ENCODE measurements at regions not wholly inside any gene's neighbourhood (a gene's known extent, or its start where the extent isn't known, plus 50 kb on each side); places are given as distances from the start of the nearest gene placed in this dataset.

- no peaks in the 10 kb centered on the region for H3K27me3 ChIP-seq (ENCODE audit: insufficient read depth, low read length, poor library complexity, severe bottlenecking)
Measured at GRCh38 chr6:22925920-22926789, 356.8 kb downstream of the HDGFL1 start.

GRCh38 chr6:22926790-22927354, 357.5 kb downstream of the HDGFL1 start:
- Histone ChIP-seq H3K4me2 (ENCODE audit: low read depth, low read length, poor library complexity, severe bottlenecking) (no peak overlapping the region), H3K79me2 (ENCODE audit: insufficient read depth, low read length) (no peaks in the 10 kb centered on the region), H3K9me3 (ENCODE audit: insufficient read depth, low read depth, low read length) (no peaks in the 10 kb centered on the region), H3K36me3 (ENCODE audit: insufficient read depth, low read length) (no peaks in the 10 kb centered on the region), H3K4me1 (ENCODE audit: insufficient read depth, low read length, poor library complexity, severe bottlenecking) (peaks cover 23% of the 10 kb centered on the region), H3K27me3 (ENCODE audit: insufficient read depth, low read length, poor library complexity, severe bottlenecking) (no peaks in the 10 kb centered on the region), H2AFZ (ENCODE audit: low read length) (peak overlapping the region; percentile 10; the same call in 1 of the 2 replicates), H3K9me2 (replicated peaks; ENCODE audit: low read depth, low read length) (no peaks in the 10 kb centered on the region), H4K20me1 (ENCODE audit: insufficient read depth, low read length, poor library complexity, severe bottlenecking) (no peaks in the 10 kb centered on the region), H3K4me3 (ENCODE audit: low read length, poor library complexity, severe bottlenecking) (no peak overlapping the region), H3F3A (ENCODE audit: low read depth) (no peaks in the 10 kb centered on the region), H3K9ac (ENCODE audit: low read depth, low read length, poor library complexity, severe bottlenecking) (no peak overlapping the region)
- TF ChIP-seq EZH2phosphoT487 (IDR thresholded peaks at IDR 0.05; ENCODE audit: borderline replicate concordance) (no peak), CTCF (conservative IDR thresholded peaks at IDR 0.05; ENCODE audit: low read length) (no peak)

More at GRCh38 chr6:22925920-22926789, 356.8 kb downstream of the HDGFL1 start:
- no peak overlapping the region for H3K9ac ChIP-seq (ENCODE audit: low read depth, low read length, poor library complexity, severe bottlenecking)
- no peak overlapping the region for H3K4me2 ChIP-seq (ENCODE audit: low read depth, low read length, poor library complexity, severe bottlenecking)
- no peak for TF ChIP-seq CTCF (conservative IDR thresholded peaks at IDR 0.05; ENCODE audit: low read length)
- no peak for TF ChIP-seq EZH2phosphoT487 (IDR thresholded peaks at IDR 0.05; ENCODE audit: borderline replicate concordance)
- H3K9me2 ChIP-seq (replicated peaks; ENCODE audit: low read depth, low read length), result no peaks in the 10 kb centered on the region
- H3K9me3 ChIP-seq (ENCODE audit: insufficient read depth, low read depth, low read length), result no peaks in the 10 kb centered on the region
- no peak overlapping the region for H3K4me3 ChIP-seq (ENCODE audit: low read length, poor library complexity, severe bottlenecking)
- H3K36me3 ChIP-seq (ENCODE audit: insufficient read depth, low read length), result no peaks in the 10 kb centered on the region
- no peaks in the 10 kb centered on the region for H3K79me2 ChIP-seq (ENCODE audit: insufficient read depth, low read length)
- no peaks in the 10 kb centered on the region for H4K20me1 ChIP-seq (ENCODE audit: insufficient read depth, low read length, poor library complexity, severe bottlenecking)
- peaks cover 23% of the 10 kb centered on the region for H3K4me1 ChIP-seq (ENCODE audit: insufficient read depth, low read length, poor library complexity, severe bottlenecking)
- H2AFZ ChIP-seq (ENCODE audit: low read length), result 0 out of 2 replicates have a peak overlapping the region, but pooled peaks have one; percentile 15
- H3F3A ChIP-seq (ENCODE audit: low read depth), result no peaks in the 10 kb centered on the region

- H3K4me2 ChIP-seq (ENCODE audit: low read depth, low read length, poor library complexity, severe bottlenecking), result peak overlapping the region; percentile 23
- TF ChIP-seq EZH2phosphoT487 (IDR thresholded peaks at IDR 0.05; ENCODE audit: borderline replicate concordance) (no peak), CTCF (conservative IDR thresholded peaks at IDR 0.05; ENCODE audit: low read length) (no peak)
- H3K9me3 ChIP-seq (ENCODE audit: insufficient read depth, low read depth, low read length), result no peaks in the 10 kb centered on the region
- H3K79me2 ChIP-seq (ENCODE audit: insufficient read depth, low read length), result no peaks in the 10 kb centered on the region
- H2AFZ ChIP-seq (ENCODE audit: low read length), result peak overlapping the region; percentile 75
- H4K20me1 ChIP-seq (ENCODE audit: insufficient read depth, low read length, poor library complexity, severe bottlenecking), result no peaks in the 10 kb centered on the region
- no peak overlapping the region for H3K4me3 ChIP-seq (ENCODE audit: low read length, poor library complexity, severe bottlenecking)
- no peaks in the 10 kb centered on the region for H3K27me3 ChIP-seq (ENCODE audit: insufficient read depth, low read length, poor library complexity, severe bottlenecking)
- no peaks in the 10 kb centered on the region for H3K9me2 ChIP-seq (replicated peaks; ENCODE audit: low read depth, low read length)
- no peaks in the 10 kb centered on the region for H3F3A ChIP-seq (ENCODE audit: low read depth)
- H3K4me1 ChIP-seq (ENCODE audit: insufficient read depth, low read length, poor library complexity, severe bottlenecking), result peaks cover 23% of the 10 kb centered on the region
- no peak overlapping the region for H3K9ac ChIP-seq (ENCODE audit: low read depth, low read length, poor library complexity, severe bottlenecking)
- no peaks in the 10 kb centered on the region for H3K36me3 ChIP-seq (ENCODE audit: insufficient read depth, low read length)
Measured at GRCh38 chr6:22928775-22929174, 359.4 kb downstream of the HDGFL1 start.

Data from Loucy (cell line).